ENCODE measurements at regions not wholly inside any gene's neighbourhood (a gene's known extent, or its start where the extent isn't known, plus 50 kb on each side); places are given as distances from the start of the nearest gene placed in this dataset.

- dilution Hi-C loops (cut with MboI; ENCODE audit: extremely low pct_ligation_motif_present, low sequenced_read_pairs): no loop called here
- intact Hi-C loops (cut with micrococcal nuclease): no loop called here
- Histone ChIP-seq H3K9me3 (replicated peaks; ENCODE audit: control insufficient read depth, insufficient read depth, low read length) (no peaks in the 10 kb centered on the region), H3K79me2 (ENCODE audit: control insufficient read depth, insufficient read depth, low read length) (no peaks in the 10 kb centered on the region), H3K4me3 (replicated peaks in 1 of 3; ENCODE audit: insufficient read depth in 1 of 3, low read depth in 1 of 3, low read length in 3 of 3) (no peak overlapping the region), H4K20me1 (replicated peaks; ENCODE audit: control insufficient read depth, extremely low read depth, insufficient read depth, low read length) (no peaks in the 10 kb centered on the region), H3K4me2 (ENCODE audit: insufficient read depth, low read length) (no peak overlapping the region), H3K27ac (ENCODE audit: insufficient read depth, low read depth, low read length) (no peak overlapping the region), H2AFZ (ENCODE audit: low read depth, low read length) (no peak overlapping the region), H3K9me1 (replicated peaks; ENCODE audit: control insufficient read depth, extremely low read depth, insufficient read depth, low read length) (no peaks in the 10 kb centered on the region), H3K4me1 (ENCODE audit: control insufficient read depth, extremely low read depth, insufficient read depth, low read length) (no peaks in the 10 kb centered on the region), H3K9ac (replicated peaks; ENCODE audit: extremely low read depth, insufficient read depth, low read length) (no peak overlapping the region), H3K27me3 (ENCODE audit: control insufficient read depth in 2 of 2, insufficient read depth in 2 of 2, low read length in 2 of 2) (no peaks in the 10 kb centered on the region), H3K36me3 (ENCODE audit: control insufficient read depth in 2 of 2, extremely low read depth in 1 of 2, insufficient read depth in 2 of 2, low read length in 2 of 2) (no peaks in the 10 kb centered on the region)
- ChIA-PET CTCF (no interaction called here), POLR2A (no interaction called here)
- FAIRE-seq (no peak), DNase-seq (ENCODE audit: low read depth, low spot score) (no peak)
- no TSS peak for BruUV-seq (replicated peaks)
- TF ChIP-seq POLR2AphosphoS5 (IDR thresholded peaks at IDR 0.05; ENCODE audit: insufficient read depth, low read depth, low read length): no peak
- no peak for TF ChIP-seq POLR2A (IDR thresholded peaks at IDR 0.05; ENCODE audit: low read depth, low read length)
- no peak for TF ChIP-seq JUN (IDR thresholded peaks at IDR 0.05; ENCODE audit: borderline replicate concordance, insufficient read depth, insufficient read length, low read depth)
- no peak for TF ChIP-seq MYC (IDR thresholded peaks at IDR 0.05; ENCODE audit: low read depth, low read length)
- TF ChIP-seq EZH2 (IDR thresholded peaks at IDR 0.05; ENCODE audit: borderline replicate concordance, low read depth, low read length, severe bottlenecking): no peak
- TF ChIP-seq MAX (IDR thresholded peaks at IDR 0.05; ENCODE audit: insufficient read depth, insufficient read length): no peak
- TF ChIP-seq CTCF (IDR thresholded peaks at IDR 0.05; ENCODE audit: extremely low read depth in 1 of 2, insufficient read depth in 1 of 2, low read depth in 1 of 2, low read length in 2 of 2): no peak
- no peak for TF ChIP-seq GATA2 (IDR thresholded peaks at IDR 0.05; ENCODE audit: insufficient read depth, insufficient read length, low read depth, low read length)
- TF ChIP-seq FOS (IDR thresholded peaks at IDR 0.05; ENCODE audit: borderline replicate concordance, insufficient read depth, low read length): no peak
These were observed 138.7 kb upstream of the CELF2 start for GRCh38 chr10:10878963-10879362.

All from endothelial cell of umbilical vein (primary cell).